Thoracic aorta (tissue), 2 donors: ENCODE measurements at regions not wholly inside any gene's neighbourhood (a gene's known extent, or its start where the extent isn't known, plus 50 kb on each side); places are given as distances from the start of the nearest gene placed in this dataset.

Source experiments
- ATAC-seq: fragments of 150-250 bp; one replicate; pipeline ENCODE4 v1.8.0; 2017; ENCODE audit warnings: low read depth; ENCODE audit not compliant: insufficient number of reproducible peaks, low FRiP score
- DNase-seq: peaks from one replicate; pipeline ENCODE4 v3.0.0-alpha.2; 2020; ENCODE audit warnings: low spot score
- H3K27ac ChIP-seq, 2 donors: fragments of 200-600 bp; sonication (generic); 1 replicate in 1 of 2; 2 replicates in 1 of 2; pipeline ENCODE4 v1.5.1; 2016; ENCODE audit warnings: mild to moderate bottlenecking in 2 of 2, moderate library complexity in 2 of 2
- H3K27me3 ChIP-seq: fragments of 200-600 bp; sonication (generic); replicated peaks from 2 replicates; pipeline ENCODE4 v1.6.0; 2016; ENCODE audit warnings: mild to moderate bottlenecking; ENCODE audit not compliant: insufficient read depth
- H3K36me3 ChIP-seq: fragments of 200-600 bp; sonication (generic); one replicate; pipeline ENCODE4 v1.5.1; 2016
- H3K4me1 ChIP-seq, 2 donors: fragments of 200-600 bp; sonication (generic); 1 replicate in 1 of 2; 2 replicates in 1 of 2; pipeline versions ENCODE4 v1.5.1 to v1.6.0; 2016; ENCODE audit warnings: low read depth in 2 of 2, mild to moderate bottlenecking in 1 of 2; ENCODE audit not compliant: control insufficient read depth in 1 of 2
- H3K4me3 ChIP-seq: fragments of 200-600 bp; sonication (generic); 2 replicates; pipeline ENCODE4 v1.5.1; 2016; ENCODE audit warnings: mild to moderate bottlenecking
- H3K9me3 ChIP-seq: fragments of 200-600 bp; sonication (generic); 2 replicates; pipeline ENCODE4 v1.5.1; 2016
- CTCF ChIP-seq: fragments of 200-600 bp; sonication (generic); IDR thresholded peaks from one replicate; pipeline ENCODE4 v1.5.1; 2019; ENCODE audit warnings: antibody characterized with exemption

GRCh38 chr16:88306860-88307545, 75.8 kb upstream of the ZNF469 start:
- DNase-seq: no peak
- Histone ChIP-seq H3K27me3 (no peaks in the 10 kb centered on the region), H3K36me3 (no peaks in the 10 kb centered on the region), H3K4me1 (peaks cover 11 to 40% of the 10 kb centered on the region in 2 donors), H3K9me3 (no peaks in the 10 kb centered on the region), H3K4me3 (no peak overlapping the region), H3K27ac (peak overlapping the region; percentile 46 to 49)
- no peak for TF ChIP-seq CTCF
- ATAC-seq: no peak

- H3K27me3 ChIP-seq: no peaks in the 10 kb centered on the region
- H3K9me3 ChIP-seq: no peaks in the 10 kb centered on the region
- TF ChIP-seq CTCF: no peak
- H3K36me3 ChIP-seq: no peaks in the 10 kb centered on the region
- H3K4me1 ChIP-seq: peaks cover 11 to 38% of the 10 kb centered on the region in 2 donors
- H3K4me3 ChIP-seq: no peak overlapping the region
- no peak overlapping the region for H3K27ac ChIP-seq
- ATAC-seq (no peak), DNase-seq (no peak)
Measured at GRCh38 chr16:88308441-88309173, 74.2 kb upstream of the ZNF469 start.

GRCh38 chr16:88309174-88309907, 73.4 kb upstream of the ZNF469 start:
- Histone ChIP-seq H3K4me3 (no peak overlapping the region), H3K36me3 (no peaks in the 10 kb centered on the region), H3K4me1 (peaks cover 8 to 31% of the 10 kb centered on the region in 2 donors), H3K27ac (no peak overlapping the region), H3K9me3 (no peaks in the 10 kb centered on the region), H3K27me3 (no peaks in the 10 kb centered on the region)
- DNase-seq (no peak), ATAC-seq (no peak)
- TF ChIP-seq CTCF: no peak

GRCh38 chr16:88309908-88310265, 72.9 kb upstream of the ZNF469 start:
- DNase-seq (no peak), ATAC-seq (no peak)
- Histone ChIP-seq H3K4me1 (peaks cover 4 to 25% of the 10 kb centered on the region in 2 donors), H3K9me3 (no peaks in the 10 kb centered on the region), H3K27me3 (no peaks in the 10 kb centered on the region), H3K36me3 (no peaks in the 10 kb centered on the region), H3K27ac (no peak overlapping the region), H3K4me3 (no peak overlapping the region)
- no peak for TF ChIP-seq CTCF
